ENCODE measurements at regions not wholly inside any gene's neighbourhood (a gene's known extent, or its start where the extent isn't known, plus 50 kb on each side); places are given as distances from the start of the nearest gene placed in this dataset.

DNA sequence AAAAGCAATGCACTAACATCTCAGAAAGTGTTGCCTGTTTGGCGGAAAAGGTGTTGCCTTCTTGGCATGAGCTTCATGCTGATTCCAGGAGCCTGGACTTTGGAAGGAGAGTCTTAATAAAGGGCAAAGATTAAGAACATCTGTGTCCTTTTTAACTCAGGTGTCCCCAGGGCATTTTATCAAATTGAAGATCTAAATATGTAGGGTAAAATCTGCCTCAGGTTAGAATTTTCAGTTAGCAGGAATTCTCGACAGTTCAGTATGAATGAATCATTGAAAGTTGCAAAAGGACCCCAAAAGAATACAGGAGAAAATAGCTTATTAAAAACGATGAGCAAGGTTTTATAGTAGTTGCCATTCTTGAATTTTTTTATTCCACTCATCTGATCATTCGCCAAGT is 325.2 kb downstream of the SUCLA2 start:
- Mint-ChIP-seq H3K27me3 (ENCODE audit: low read depth) (peaks cover 3% of the 10 kb centered on the region), H3K9me3 (no peaks in the 10 kb centered on the region; a peak in 1 of 5 replicates), H3K27ac (no peak overlapping the region), H3K36me3 (ENCODE audit: insufficient read depth in 1 of 3, low read depth in 3 of 3) (no peaks in the 10 kb centered on the region), H3K4me1 (0 out of 4 replicates have a peak, but pooled peaks cover 3 to 4% of the 10 kb centered on the region in 2 experiments), H3K4me3 (no peak overlapping the region)
- Histone ChIP-seq H3K9me3 (ENCODE audit: control insufficient read depth, low read depth, low read length) (no peaks in the 10 kb centered on the region), H3T11ph (ENCODE audit: low read length) (no peak overlapping the region), H2AK5ac (ENCODE audit: insufficient read length, low read length) (no peak overlapping the region), H2BK12ac (ENCODE audit: insufficient read length, low read depth, low read length) (no peak overlapping the region), H3K56ac (ENCODE audit: insufficient read length, low read depth, low read length) (no peak overlapping the region), H3K4me1 (ENCODE audit: insufficient read depth, low read length) (no peaks in the 10 kb centered on the region), H4K20me1 (ENCODE audit: control insufficient read depth, insufficient read depth, insufficient read length) (no peaks in the 10 kb centered on the region), H3K23ac (ENCODE audit: insufficient read length, low read depth, low read length) (no peak overlapping the region), H4K8ac (replicated peaks; ENCODE audit: insufficient read length, low read depth, low read length) (no peak overlapping the region), H3K4ac (ENCODE audit: low read depth, low read length) (no peak overlapping the region), H3K27me3 (ENCODE audit: insufficient read depth, low read length) (no peaks in the 10 kb centered on the region), H3K27ac (ENCODE audit: insufficient read length, low read depth, low read length) (no peak overlapping the region), H2BK20ac (ENCODE audit: low read depth, low read length, poor library complexity, severe bottlenecking) (no peak overlapping the region), H3K4me2 (ENCODE audit: insufficient read depth, insufficient read length, low read length) (no peak overlapping the region), H2BK120ac (ENCODE audit: low read depth, low read length, poor library complexity, severe bottlenecking) (no peak overlapping the region), H3K18ac (ENCODE audit: insufficient read length, low read depth, low read length) (no peak overlapping the region), H3K79me1 (ENCODE audit: insufficient read depth, low read depth, low read length, poor library complexity, severe bottlenecking) (no peaks in the 10 kb centered on the region), H2BK5ac (ENCODE audit: insufficient read length, low read length) (no peak overlapping the region), H2BK15ac (ENCODE audit: low read depth, low read length) (no peak overlapping the region), H3K23me2 (ENCODE audit: insufficient read length, low read depth, low read length, poor library complexity, severe bottlenecking) (no peaks in the 10 kb centered on the region), H4K91ac (ENCODE audit: insufficient read length, low read depth, low read length) (no peak overlapping the region), H2AFZ (ENCODE audit: low read length) (no peak overlapping the region), H4K5ac (ENCODE audit: insufficient read length, low read depth, low read length) (no peak overlapping the region), H3K14ac (ENCODE audit: insufficient read depth, low read length) (no peak overlapping the region), H3K9ac (ENCODE audit: extremely low read depth, insufficient read length, low read length) (no peak overlapping the region), H3K79me2 (ENCODE audit: insufficient read depth, low read length) (no peaks in the 10 kb centered on the region)
- TF ChIP-seq, protein P1, sequence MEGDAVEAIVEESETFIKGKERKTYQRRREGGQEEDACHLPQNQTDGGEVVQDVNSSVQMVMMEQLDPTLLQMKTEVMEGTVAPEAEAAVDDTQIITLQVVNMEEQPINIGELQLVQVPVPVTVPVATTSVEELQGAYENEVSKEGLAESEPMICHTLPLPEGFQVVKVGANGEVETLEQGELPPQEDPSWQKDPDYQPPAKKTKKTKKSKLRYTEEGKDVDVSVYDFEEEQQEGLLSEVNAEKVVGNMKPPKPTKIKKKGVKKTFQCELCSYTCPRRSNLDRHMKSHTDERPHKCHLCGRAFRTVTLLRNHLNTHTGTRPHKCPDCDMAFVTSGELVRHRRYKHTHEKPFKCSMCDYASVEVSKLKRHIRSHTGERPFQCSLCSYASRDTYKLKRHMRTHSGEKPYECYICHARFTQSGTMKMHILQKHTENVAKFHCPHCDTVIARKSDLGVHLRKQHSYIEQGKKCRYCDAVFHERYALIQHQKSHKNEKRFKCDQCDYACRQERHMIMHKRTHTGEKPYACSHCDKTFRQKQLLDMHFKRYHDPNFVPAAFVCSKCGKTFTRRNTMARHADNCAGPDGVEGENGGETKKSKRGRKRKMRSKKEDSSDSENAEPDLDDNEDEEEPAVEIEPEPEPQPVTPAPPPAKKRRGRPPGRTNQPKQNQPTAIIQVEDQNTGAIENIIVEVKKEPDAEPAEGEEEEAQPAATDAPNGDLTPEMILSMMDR (conservative IDR thresholded peaks at IDR 0.05) = no peak
- no peak for DNase-seq
- WGBS (ENCODE audit: extremely low coverage, insufficient read length, low lambda C conversion rate) = no CpG with 5 or more reads among the region's 4 CpGs

Measured in H9 (cell line).